Loucy (cell line): ENCODE measurements at regions not wholly inside any gene's neighbourhood (a gene's known extent, or its start where the extent isn't known, plus 50 kb on each side); places are given as distances from the start of the nearest gene placed in this dataset.

Experiments
- H2AFZ ChIP-seq: fragments of 200-600 bp; sonication (generic); 2 replicates; pipeline ENCODE4 v1.6.0; 2016; ENCODE audit warnings: antibody characterized with exemption, mild to moderate bottlenecking, low read length, moderate library complexity
- H3F3A ChIP-seq: fragments of 200-600 bp; 2 replicates; pipeline ENCODE4 v1.6.0; 2016; ENCODE audit warnings: antibody characterized with exemption, low read depth, mild to moderate bottlenecking
- H3K27me3 ChIP-seq: fragments of 200-600 bp; sonication (generic); 2 replicates; pipeline ENCODE4 v1.6.1; 2014; ENCODE audit warnings: low read length, mild to moderate bottlenecking; ENCODE audit not compliant: insufficient read depth, poor library complexity, severe bottlenecking
- H3K36me3 ChIP-seq: fragments of 200-600 bp; sonication (generic); 2 replicates; pipeline ENCODE4 v1.6.1; 2016; ENCODE audit warnings: low read length; ENCODE audit not compliant: insufficient read depth
- H3K4me1 ChIP-seq: fragments of 200-600 bp; sonication (generic); 2 replicates; pipeline ENCODE4 v1.5.1; 2014; ENCODE audit warnings: low read length, mild to moderate bottlenecking; ENCODE audit not compliant: insufficient read depth, poor library complexity, severe bottlenecking
- H3K4me2 ChIP-seq: fragments of 200-600 bp; sonication (generic); 2 replicates; pipeline ENCODE4 v1.6.0; 2014; ENCODE audit warnings: antibody characterized with exemption, low read length, low read depth, mild to moderate bottlenecking; ENCODE audit not compliant: poor library complexity, severe bottlenecking
- H3K4me3 ChIP-seq: fragments of 200-600 bp; sonication (generic); 2 replicates; pipeline ENCODE4 v1.5.1; 2014; ENCODE audit warnings: low read length, mild to moderate bottlenecking, mixed read lengths; ENCODE audit not compliant: poor library complexity, severe bottlenecking
- H3K79me2 ChIP-seq: fragments of 200-600 bp; sonication (generic); 2 replicates; pipeline ENCODE4 v1.6.1; 2014; ENCODE audit warnings: low read length; ENCODE audit not compliant: insufficient read depth
- H3K9ac ChIP-seq: fragments of 200-600 bp; sonication (generic); 2 replicates; pipeline ENCODE4 v1.6.0; 2014; ENCODE audit warnings: mild to moderate bottlenecking, low read depth, low read length, moderate library complexity; ENCODE audit not compliant: poor library complexity, severe bottlenecking
- H3K9me2 ChIP-seq: fragments of 200-600 bp; sonication (generic); replicated peaks from 2 replicates; pipeline ENCODE4 v1.6.1; 2016; ENCODE audit warnings: low read depth, low read length, mixed read lengths
- H3K9me3 ChIP-seq: fragments of 200-600 bp; sonication (generic); 2 replicates; pipeline ENCODE4 v1.6.1; 2014; ENCODE audit warnings: mild to moderate bottlenecking, antibody characterized with exemption, low read length, low read depth; ENCODE audit not compliant: insufficient read depth
- H4K20me1 ChIP-seq: fragments of 200-600 bp; sonication (generic); 2 replicates; pipeline ENCODE4 v1.6.0; 2014; ENCODE audit warnings: antibody characterized with exemption, low read length, mild to moderate bottlenecking; ENCODE audit not compliant: insufficient read depth, poor library complexity, severe bottlenecking
- EZH2phosphoT487 ChIP-seq: fragments of 200-600 bp; IDR thresholded peaks from 2 replicates; pipeline ENCODE4 v1.6.1; 2018; ENCODE audit warnings: antibody characterized with exemption, mild to moderate bottlenecking, moderate library complexity, borderline replicate concordance
- TF ChIP-seq, protein P1 (sequence below): fragments of 200-600 bp; sonication (generic); conservative IDR thresholded peaks from 2 replicates; pipeline ENCODE4 v1.5.1; 2014; ENCODE audit warnings: mild to moderate bottlenecking, antibody characterized with exemption, low read length

DNA sequence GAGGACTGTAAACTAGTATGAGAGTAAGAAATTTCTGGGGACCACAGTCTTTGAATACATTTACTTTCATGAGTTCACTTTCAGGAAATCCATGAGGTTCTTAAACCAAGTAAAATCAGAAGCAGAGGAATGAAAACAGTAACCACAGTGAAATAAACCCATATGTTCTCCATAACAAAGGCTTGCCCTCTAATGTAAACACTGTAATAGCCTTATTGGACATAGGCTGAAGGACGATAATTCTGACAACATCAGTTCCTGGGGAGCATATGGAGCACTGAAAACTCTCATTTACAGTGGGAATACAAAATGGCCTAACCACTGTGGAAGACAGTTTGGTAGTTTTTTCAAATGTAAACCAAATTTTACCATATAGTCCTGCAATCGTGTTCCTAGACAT lies 965.8 kb downstream of the NSUN3 start:
- Histone ChIP-seq H3K9me2 (no peaks in the 10 kb centered on the region), H3K4me2 (no peak overlapping the region), H3K4me3 (no peak overlapping the region), H3K9me3 (no peaks in the 10 kb centered on the region), H3K4me1 (no peaks in the 10 kb centered on the region), H3K9ac (no peak overlapping the region), H3K36me3 (no peaks in the 10 kb centered on the region), H3F3A (no peaks in the 10 kb centered on the region), H3K79me2 (no peaks in the 10 kb centered on the region), H4K20me1 (no peaks in the 10 kb centered on the region), H2AFZ (no peak overlapping the region), H3K27me3 (no peaks in the 10 kb centered on the region)
- TF ChIP-seq, protein P1, sequence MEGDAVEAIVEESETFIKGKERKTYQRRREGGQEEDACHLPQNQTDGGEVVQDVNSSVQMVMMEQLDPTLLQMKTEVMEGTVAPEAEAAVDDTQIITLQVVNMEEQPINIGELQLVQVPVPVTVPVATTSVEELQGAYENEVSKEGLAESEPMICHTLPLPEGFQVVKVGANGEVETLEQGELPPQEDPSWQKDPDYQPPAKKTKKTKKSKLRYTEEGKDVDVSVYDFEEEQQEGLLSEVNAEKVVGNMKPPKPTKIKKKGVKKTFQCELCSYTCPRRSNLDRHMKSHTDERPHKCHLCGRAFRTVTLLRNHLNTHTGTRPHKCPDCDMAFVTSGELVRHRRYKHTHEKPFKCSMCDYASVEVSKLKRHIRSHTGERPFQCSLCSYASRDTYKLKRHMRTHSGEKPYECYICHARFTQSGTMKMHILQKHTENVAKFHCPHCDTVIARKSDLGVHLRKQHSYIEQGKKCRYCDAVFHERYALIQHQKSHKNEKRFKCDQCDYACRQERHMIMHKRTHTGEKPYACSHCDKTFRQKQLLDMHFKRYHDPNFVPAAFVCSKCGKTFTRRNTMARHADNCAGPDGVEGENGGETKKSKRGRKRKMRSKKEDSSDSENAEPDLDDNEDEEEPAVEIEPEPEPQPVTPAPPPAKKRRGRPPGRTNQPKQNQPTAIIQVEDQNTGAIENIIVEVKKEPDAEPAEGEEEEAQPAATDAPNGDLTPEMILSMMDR: no peak
- TF ChIP-seq EZH2phosphoT487: no peak

DNA sequence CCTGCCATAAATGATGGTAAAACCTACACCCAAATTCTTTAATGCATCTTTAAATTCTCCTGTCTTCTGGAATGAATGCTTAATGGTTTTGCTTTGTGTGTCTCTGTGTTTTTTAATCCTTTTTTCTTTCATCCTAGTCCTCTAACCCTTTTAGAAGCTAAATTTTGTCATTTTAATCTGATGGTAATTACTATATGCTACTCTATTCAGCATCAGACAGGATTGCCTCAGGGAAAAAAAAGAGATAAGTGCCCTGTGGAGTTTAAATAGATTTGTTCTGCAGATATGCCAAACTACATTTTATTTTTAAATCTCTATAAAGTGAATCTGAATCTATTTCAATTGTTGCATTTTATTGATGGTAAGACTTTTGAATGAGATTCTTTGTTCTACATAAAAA lies 966.8 kb downstream of the NSUN3 start:
- H3K4me2 ChIP-seq: no peak overlapping the region
- H3K4me3 ChIP-seq: no peak overlapping the region
- no peaks in the 10 kb centered on the region for H3F3A ChIP-seq
- no peaks in the 10 kb centered on the region for H3K27me3 ChIP-seq
- H3K9me2 ChIP-seq: no peaks in the 10 kb centered on the region
- no peaks in the 10 kb centered on the region for H4K20me1 ChIP-seq
- no peaks in the 10 kb centered on the region for H3K9me3 ChIP-seq
- no peaks in the 10 kb centered on the region for H3K79me2 ChIP-seq
- no peak for TF ChIP-seq EZH2phosphoT487
- TF ChIP-seq, protein P1: no peak
- H3K36me3 ChIP-seq: no peaks in the 10 kb centered on the region
- H3K4me1 ChIP-seq: no peaks in the 10 kb centered on the region
- H3K9ac ChIP-seq: no peak overlapping the region
- H2AFZ ChIP-seq: no peak overlapping the region

DNA sequence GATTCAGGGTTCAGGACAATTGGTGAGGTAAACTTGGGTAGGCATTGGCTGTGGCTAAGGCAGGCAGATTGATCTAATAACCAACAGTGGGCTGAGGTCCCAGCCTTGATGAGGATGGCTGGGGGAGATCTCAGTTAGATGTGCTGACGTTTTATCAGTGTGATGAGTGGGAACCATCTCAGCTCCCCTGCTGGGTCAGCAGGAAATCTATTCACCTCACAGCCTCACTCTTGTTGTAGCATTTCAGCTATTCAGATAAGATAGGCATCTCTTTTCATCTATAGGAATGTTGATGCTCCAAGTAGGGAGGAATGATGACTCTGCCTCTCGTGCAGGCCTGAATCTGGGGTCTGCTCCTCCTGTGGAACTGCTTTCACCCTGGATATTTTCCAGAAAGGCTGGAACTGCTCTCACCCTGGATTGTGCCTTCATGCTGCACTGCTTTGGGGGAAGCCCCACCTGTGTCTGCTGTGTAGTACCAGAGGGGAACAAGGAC lies 973.7 kb downstream of the NSUN3 start:
- H3K4me1 ChIP-seq: no peaks in the 10 kb centered on the region
- TF ChIP-seq EZH2phosphoT487: no peak
- TF ChIP-seq, protein P1: no peak
- H3K9ac ChIP-seq: no peak overlapping the region
- H3K79me2 ChIP-seq: no peaks in the 10 kb centered on the region
- H4K20me1 ChIP-seq: no peaks in the 10 kb centered on the region
- H3K9me2 ChIP-seq: no peaks in the 10 kb centered on the region
- no peaks in the 10 kb centered on the region for H3K36me3 ChIP-seq
- H2AFZ ChIP-seq: no peak overlapping the region
- H3F3A ChIP-seq: no peaks in the 10 kb centered on the region
- no peak overlapping the region for H3K4me3 ChIP-seq
- H3K4me2 ChIP-seq: no peak overlapping the region
- H3K27me3 ChIP-seq: no peaks in the 10 kb centered on the region
- H3K9me3 ChIP-seq: no peaks in the 10 kb centered on the region
